H9 (cell line): ENCODE measurements at regions not wholly inside any gene's neighbourhood (a gene's known extent, or its start where the extent isn't known, plus 50 kb on each side); places are given as distances from the start of the nearest gene placed in this dataset.

ENCODE experiments used
- DNase-seq: peaks from one replicate; pipeline ENCODE4 v3.0.0-alpha.2; 2017
- H2AFZ ChIP-seq: one replicate; pipeline ENCODE4 v1.6.1; 2013; ENCODE audit warnings: mild to moderate bottlenecking, low read length, control low read depth, moderate library complexity
- H2AK5ac ChIP-seq: 2 replicates; pipeline ENCODE4 v1.6.1; 2013; ENCODE audit warnings: low read length, control low read depth, mixed read lengths; ENCODE audit not compliant: insufficient read length
- H2BK120ac ChIP-seq: one replicate; pipeline ENCODE4 v1.6.1; 2013; ENCODE audit warnings: low read depth, mild to moderate bottlenecking, low read length, control low read depth, inconsistent platforms; ENCODE audit not compliant: poor library complexity, severe bottlenecking
- H2BK12ac ChIP-seq: 2 replicates; pipeline ENCODE4 v1.6.1; 2013; ENCODE audit warnings: low read length, control low read depth, mixed read lengths, low read depth; ENCODE audit not compliant: insufficient read length
- H2BK15ac ChIP-seq: 2 replicates; pipeline ENCODE4 v1.6.1; 2013; ENCODE audit warnings: low read depth, low read length, control low read depth
- H2BK20ac ChIP-seq: one replicate; pipeline ENCODE4 v1.6.1; 2013; ENCODE audit warnings: low read depth, mild to moderate bottlenecking, low read length, control low read depth, inconsistent platforms; ENCODE audit not compliant: poor library complexity, severe bottlenecking
- H2BK5ac ChIP-seq: 2 replicates; pipeline ENCODE4 v1.6.1; 2013; ENCODE audit warnings: low read length, control low read depth, mixed read lengths; ENCODE audit not compliant: insufficient read length
- H3K14ac ChIP-seq: 2 replicates; pipeline ENCODE4 v1.6.1; 2013; ENCODE audit warnings: low read length, control low read depth; ENCODE audit not compliant: insufficient read depth
- H3K18ac ChIP-seq: 2 replicates; pipeline ENCODE4 v1.6.1; 2013; ENCODE audit warnings: low read depth, mild to moderate bottlenecking, mixed read lengths, low read length, control low read depth; ENCODE audit not compliant: insufficient read length
- H3K23ac ChIP-seq: 2 replicates; pipeline ENCODE4 v1.6.1; 2013; ENCODE audit warnings: low read length, control low read depth, mixed read lengths, low read depth; ENCODE audit not compliant: insufficient read length
- H3K23me2 ChIP-seq: 2 replicates; pipeline ENCODE4 v1.6.1; 2013; ENCODE audit warnings: low read depth, mild to moderate bottlenecking, mixed read lengths, low read length, control low read depth; ENCODE audit not compliant: insufficient read length, poor library complexity, severe bottlenecking
- H3K27ac ChIP-seq: 2 replicates; pipeline ENCODE4 v1.5.1; 2013; ENCODE audit warnings: low read length, control low read depth, mixed read lengths, low read depth; ENCODE audit not compliant: insufficient read length
- H3K27me3 ChIP-seq: 2 replicates; pipeline ENCODE4 v1.6.1; 2013; ENCODE audit warnings: low read length, control low read depth, inconsistent platforms; ENCODE audit not compliant: insufficient read depth
- H3K4ac ChIP-seq: 2 replicates; pipeline ENCODE4 v1.6.1; 2013; ENCODE audit warnings: low read depth, mild to moderate bottlenecking, control low read depth, inconsistent platforms, low read length, moderate library complexity
- H3K4me1 ChIP-seq: 2 replicates; pipeline ENCODE4 v1.6.1; 2013; ENCODE audit warnings: low read length, control low read depth, inconsistent platforms; ENCODE audit not compliant: insufficient read depth
- H3K4me2 ChIP-seq: 2 replicates; pipeline ENCODE4 v1.6.1; 2013; ENCODE audit warnings: low read length, control low read depth, mixed read lengths; ENCODE audit not compliant: insufficient read length, insufficient read depth
- H3K56ac ChIP-seq: 2 replicates; pipeline ENCODE4 v1.6.1; 2013; ENCODE audit warnings: low read depth, mild to moderate bottlenecking, mixed read lengths, low read length, control low read depth; ENCODE audit not compliant: insufficient read length
- H3K79me1 ChIP-seq: 2 replicates; pipeline ENCODE4 v1.6.1; 2013; ENCODE audit warnings: low read depth, mild to moderate bottlenecking, moderate library complexity, low read length, control low read depth, inconsistent platforms; ENCODE audit not compliant: insufficient read depth, poor library complexity, severe bottlenecking
- H3K79me2 ChIP-seq: 2 replicates; pipeline ENCODE4 v1.6.1; 2013; ENCODE audit warnings: low read length, control low read depth, inconsistent platforms; ENCODE audit not compliant: insufficient read depth
- H3K9ac ChIP-seq: 2 replicates; pipeline ENCODE4 v1.6.1; 2013; ENCODE audit warnings: low read length, control low read depth, mixed read lengths; ENCODE audit not compliant: insufficient read length; ENCODE audit errors: extremely low read depth
- H3K9me3 ChIP-seq: one replicate; pipeline ENCODE4 v1.6.1; 2013; ENCODE audit warnings: low read depth, low read length, inconsistent platforms; ENCODE audit not compliant: control insufficient read depth
- H3T11ph ChIP-seq: one replicate; pipeline ENCODE4 v1.6.1; 2013; ENCODE audit warnings: mild to moderate bottlenecking, low read length, control low read depth, inconsistent platforms
- H4K20me1 ChIP-seq: one replicate; pipeline ENCODE4 v1.6.1; 2013; ENCODE audit not compliant: control insufficient read depth, insufficient read length, insufficient read depth
- H4K5ac ChIP-seq: 2 replicates; pipeline ENCODE4 v1.6.1; 2013; ENCODE audit warnings: low read depth, mild to moderate bottlenecking, mixed read lengths, low read length, control low read depth; ENCODE audit not compliant: insufficient read length
- H4K8ac ChIP-seq: replicated peaks from 2 replicates; pipeline ENCODE4 v1.6.1; 2013; ENCODE audit warnings: low read length, control low read depth, mixed read lengths, low read depth; ENCODE audit not compliant: insufficient read length
- H4K91ac ChIP-seq: 2 replicates; pipeline ENCODE4 v1.6.1; 2013; ENCODE audit warnings: low read depth, mild to moderate bottlenecking, moderate library complexity, mixed read lengths, low read length, control low read depth; ENCODE audit not compliant: insufficient read length
- H3K27ac Mint-ChIP-seq, 3 experiments: 2 replicates in 2 of 3; 3 replicates in 1 of 3; pipeline ENCODE4 v1.8.0; 2020 to 2021; ENCODE audit warnings: mixed read lengths in 3 of 3, mild to moderate bottlenecking in 1 of 3, moderate library complexity in 1 of 3
- H3K27me3 Mint-ChIP-seq: 2 replicates; pipeline ENCODE4 v1.8.0; 2021; ENCODE audit warnings: low read depth, mild to moderate bottlenecking, moderate library complexity, mixed read lengths
- H3K36me3 Mint-ChIP-seq, 3 experiments: 2 replicates in 2 of 3; 3 replicates in 1 of 3; pipeline ENCODE4 v1.8.0; 2020 to 2021; ENCODE audit warnings: low read depth in 3 of 3, mixed read lengths in 3 of 3; ENCODE audit not compliant: insufficient read depth in 1 of 3
- H3K4me1 Mint-ChIP-seq, 2 experiments: 2 replicates each; pipeline ENCODE4 v1.8.0; 2020; ENCODE audit warnings: mixed read lengths in 2 of 2
- H3K4me3 Mint-ChIP-seq, 2 experiments: 2 replicates in 1 of 2; 3 replicates in 1 of 2; pipeline ENCODE4 v1.8.0; 2020 to 2021; ENCODE audit warnings: mild to moderate bottlenecking in 2 of 2, mixed read lengths in 2 of 2, moderate library complexity in 1 of 2
- H3K9me3 Mint-ChIP-seq, 2 experiments: 2 replicates in 1 of 2; 3 replicates in 1 of 2; pipeline ENCODE4 v1.8.0; 2020; ENCODE audit warnings: mild to moderate bottlenecking in 2 of 2, mixed read lengths in 2 of 2, moderate library complexity in 1 of 2
- CTCF ChIP-seq: fragments of 200-600 bp; sonication (generic); conservative IDR thresholded peaks from 3 replicates; pipeline ENCODE4 v1.8.0; 2021; ENCODE audit warnings: antibody characterized with exemption, mild to moderate bottlenecking
- WGBS: extraction: QIAGEN DNeasy Blood & Tissue Kit; methylation state at CpG from one replicate; pipeline ENCODE4 v1.1.7; 2013; ENCODE audit warnings: missing lambda C conversion rate, low lambda C conversion rate, mixed read lengths; ENCODE audit not compliant: insufficient read length; ENCODE audit errors: extremely low coverage; 5-methylcytosine and 5-hydroxymethylcytosine counted together

- no peak overlapping the region for H3K4me3 Mint-ChIP-seq
- H3K36me3 Mint-ChIP-seq: no peaks in the 10 kb centered on the region; a peak in 1 of 7 replicates
- Histone ChIP-seq H3K4me1 (no peaks in the 10 kb centered on the region), H4K5ac (no peak overlapping the region), H2AFZ (no peak overlapping the region), H2BK15ac (no peak overlapping the region), H3K23me2 (no peaks in the 10 kb centered on the region), H2AK5ac (no peak overlapping the region), H2BK120ac (no peak overlapping the region), H3K23ac (no peak overlapping the region), H3K27me3 (no peaks in the 10 kb centered on the region; the same call in 1 of the 2 replicates), H3K9me3 (no peaks in the 10 kb centered on the region), H4K20me1 (no peaks in the 10 kb centered on the region), H3K27ac (no peak overlapping the region), H4K91ac (no peak overlapping the region), H2BK5ac (no peak overlapping the region), H3K56ac (no peak overlapping the region), H2BK20ac (no peak overlapping the region), H3K4me2 (no peak overlapping the region), H3K18ac (no peak overlapping the region), H3K9ac (no peak overlapping the region), H3T11ph (no peak overlapping the region), H3K14ac (no peak overlapping the region), H3K79me2 (no peaks in the 10 kb centered on the region), H4K8ac (no peak overlapping the region), H3K79me1 (no peaks in the 10 kb centered on the region), H3K4ac (no peak overlapping the region), H2BK12ac (no peak overlapping the region)
- peaks cover 4% of the 10 kb centered on the region for H3K27me3 Mint-ChIP-seq
- no CpG with 5 or more reads among the region's 8 CpGs for WGBS
- no peak for TF ChIP-seq CTCF
- H3K4me1 Mint-ChIP-seq: peaks cover 11 to 15% of the 10 kb centered on the region in 2 experiments
- DNase-seq: no peak
- no peaks in the 10 kb centered on the region for H3K9me3 Mint-ChIP-seq
- no peak overlapping the region for H3K27ac Mint-ChIP-seq
These were observed 296.4 kb downstream of the ETS1 start for GRCh38 chr11:128291007-128291406.
